ENCODE measurements at regions not wholly inside any gene's neighbourhood (a gene's known extent, or its start where the extent isn't known, plus 50 kb on each side); places are given as distances from the start of the nearest gene placed in this dataset.
A peak's percentile ranks its signal among the peaks of the same experiment; 100 is the strongest.

- no peak for DNase-seq (ENCODE audit: extremely low spot score)
- Histone ChIP-seq H3K4me1 (peaks cover 14 to 77% (median 69%) of the 10 kb centered on the region in 4 donors), H3K4me3 (no peak overlapping the region), H3K9me3 (no peaks in the 10 kb centered on the region), H3K27ac (replicated peaks in 1 of 4) (peak overlapping the region; percentile 82 to 90 (median 84)), H3K36me3 (no peaks in the 10 kb centered on the region), H3K27me3 (no peaks in the 10 kb centered on the region)
- TF ChIP-seq POLR2AphosphoS5 (IDR thresholded peaks at IDR 0.05) = no peak
- intact Hi-C loops (cut with DNase I) = no loop called here
- 86% methylated on average over 2 of the region's 2 CpGs for WGBS
These were observed 92.8 kb downstream of the HNRNPLL start for GRCh38 chr2:38509947-38510326.

GRCh38 chr2:38509314-38509946 is 93.3 kb downstream of the HNRNPLL start:
- Histone ChIP-seq H3K27ac (replicated peaks in 1 of 4) (peak overlapping the region; percentile 82 to 90 (median 84)), H3K27me3 (no peaks in the 10 kb centered on the region), H3K36me3 (no peaks in the 10 kb centered on the region), H3K4me3 (no peak overlapping the region), H3K9me3 (no peaks in the 10 kb centered on the region), H3K4me1 (peaks cover 14 to 73% (median 65%) of the 10 kb centered on the region in 4 donors)
- intact Hi-C loops (cut with DNase I) = no loop called here
- no peak for DNase-seq (ENCODE audit: extremely low spot score)
- WGBS = 29% methylated on average over 5 of the region's 5 CpGs
- TF ChIP-seq EP300 (IDR thresholded peaks at IDR 0.05) = no peak
- TF ChIP-seq POLR2AphosphoS5 (IDR thresholded peaks at IDR 0.05) = peak in 1 of 2 donors; percentile 63
- TF ChIP-seq POLR2A (IDR thresholded peaks at IDR 0.05; ENCODE audit: low read depth) = no peak

- Histone ChIP-seq H3K27me3 (no peaks in the 10 kb centered on the region), H3K4me3 (no peak overlapping the region), H3K4me1 (peaks cover 14 to 68% (median 59%) of the 10 kb centered on the region in 4 donors), H3K36me3 (no peaks in the 10 kb centered on the region), H3K9me3 (no peaks in the 10 kb centered on the region), H3K27ac (replicated peaks in 1 of 4) (peak overlapping the region; percentile 82 to 90 (median 84))
- DNase-seq (ENCODE audit: extremely low spot score) = peak; percentile 98
- WGBS = 43% methylated on average over 8 of the region's 10 CpGs
- TF ChIP-seq EP300 (IDR thresholded peaks at IDR 0.05) (no peak), CTCF (IDR thresholded peaks at IDR 0.05) (peak in 2 of 3 experiments; percentile 27 to 31), POLR2AphosphoS5 (IDR thresholded peaks at IDR 0.05) (peak; percentile 47 to 64)
- intact Hi-C loops (cut with DNase I) = no loop called here
These were observed 94.3 kb downstream of the HNRNPLL start for GRCh38 chr2:38508311-38509039.

- intact Hi-C loops (cut with DNase I) = no loop called here
- no peaks in the 10 kb centered on the region for H3K27me3 ChIP-seq
- WGBS = 100% methylated on average over 1 of the region's 1 CpG
- no peak overlapping the region for H3K4me3 ChIP-seq
- no peak for DNase-seq (ENCODE audit: extremely low spot score)
- TF ChIP-seq POLR2AphosphoS5 (IDR thresholded peaks at IDR 0.05) (no peak), EP300 (IDR thresholded peaks at IDR 0.05) (no peak), POLR2A (IDR thresholded peaks at IDR 0.05; ENCODE audit: low read depth) (no peak), CTCF (IDR thresholded peaks at IDR 0.05) (no peak)
- H3K9me3 ChIP-seq = peaks cover 0 to 2% (median 0%) of the 10 kb centered on the region in 4 donors
- peak overlapping the region; percentile 83 to 90 (median 84) for H3K27ac ChIP-seq (replicated peaks in 1 of 4)
- peaks cover 14 to 61% (median 54%) of the 10 kb centered on the region in 4 donors for H3K4me1 ChIP-seq
- no peaks in the 10 kb centered on the region for H3K36me3 ChIP-seq
These were observed 95.0 kb downstream of the HNRNPLL start for GRCh38 chr2:38507712-38508111.

GRCh38 chr2:38505779-38506178 is 96.9 kb downstream of the HNRNPLL start:
- intact Hi-C loops (cut with DNase I) = no loop called here
- no peaks in the 10 kb centered on the region for H3K27me3 ChIP-seq
- H3K36me3 ChIP-seq = no peaks in the 10 kb centered on the region
- H3K9me3 ChIP-seq = peaks cover 0 to 13% (median 7%) of the 10 kb centered on the region in 4 donors
- no peak for DNase-seq (ENCODE audit: extremely low spot score)
- peaks cover 14 to 55% (median 52%) of the 10 kb centered on the region in 4 donors for H3K4me1 ChIP-seq
- peak overlapping the region; percentile 83 to 90 (median 84) for H3K27ac ChIP-seq (replicated peaks in 1 of 4)
- H3K4me3 ChIP-seq = no peak overlapping the region
- 39% methylated on average over 3 of the region's 3 CpGs for WGBS
- TF ChIP-seq EP300 (IDR thresholded peaks at IDR 0.05) = no peak
- TF ChIP-seq POLR2A (IDR thresholded peaks at IDR 0.05; ENCODE audit: low read depth) = no peak
- peak; percentile 85 to 90 for TF ChIP-seq POLR2AphosphoS5 (IDR thresholded peaks at IDR 0.05)

- Histone ChIP-seq H3K27me3 (no peaks in the 10 kb centered on the region), H3K4me3 (no peak overlapping the region), H3K4me1 (peaks cover 24 to 59% (median 54%) of the 10 kb centered on the region in 4 donors), H3K36me3 (no peaks in the 10 kb centered on the region), H3K27ac (replicated peaks in 1 of 4) (peak overlapping the region; percentile 42 to 90 (median 84)), H3K9me3 (peaks cover 0 to 13% (median 7%) of the 10 kb centered on the region in 4 donors)
- intact Hi-C loops (cut with DNase I) = no loop called here
- 74% methylated on average over 3 of the region's 3 CpGs for WGBS
- DNase-seq (ENCODE audit: extremely low spot score) = no peak
- TF ChIP-seq POLR2AphosphoS5 (IDR thresholded peaks at IDR 0.05) (peak in 1 of 2 donors; percentile 11), CTCF (IDR thresholded peaks at IDR 0.05) (no peak)
These were observed 98.6 kb downstream of the HNRNPLL start for GRCh38 chr2:38504169-38504568.
